HepG2 (cell line): ENCODE measurements at regions not wholly inside any gene's neighbourhood (a gene's known extent, or its start where the extent isn't known, plus 50 kb on each side); places are given as distances from the start of the nearest gene placed in this dataset.

Experiments used
- ATAC-seq: fragments of 200-7000 bp; cut with Tn5 transposase; 3 replicates; pipeline ENCODE4 v1.9.1; 2020; ENCODE audit warnings: mild to moderate bottlenecking, moderate library complexity
- BruUV-seq: library from RNA; stranded (reverse); fragments of 400-500 nt; replicated peaks from 2 replicates; lab custom pipeline; 2021; lab: Mats Ljungman, UMichigan
- CTCF ChIA-PET: fragments of 300-600 bp; formaldehyde crosslinking; extraction: SDS; loops from one replicate; lab custom pipeline; 2021; ENCODE audit warnings: low total read pairs, inconsistent platforms, low intra/inter-chr PET ratio; lab: Yijun Ruan, JAX
- POLR2A ChIA-PET: fragments of 350-600 bp; sonication (Branson Sonifier 250); formaldehyde crosslinking; loops from one replicate; lab custom pipeline; 2020; ENCODE audit warnings: antibody characterized with exemption, inconsistent platforms; lab: Yijun Ruan, JAX
- DNase-seq: peaks from one replicate; pipeline ENCODE4 v3.0.0-alpha.2; 2015; ENCODE audit warnings: low spot score
- FAIRE-seq: peaks from 3 replicates; lab custom pipeline; 2011; peaks lifted over from hg19 to GRCh38; lab: Jason Lieb, UNC
- H2AFZ ChIP-seq: one replicate; pipeline ENCODE4 v1.6.1; 2011; ENCODE audit warnings: low read length, inconsistent platforms
- H3K27ac ChIP-seq: fragments of 300-600 bp; 3 replicates; pipeline ENCODE4 v1.8.0; 2011; ENCODE audit warnings: mixed run types, mild to moderate bottlenecking, mixed read lengths, low read length, inconsistent platforms; ENCODE audit not compliant: insufficient read depth; ENCODE audit errors: extremely low read length
- H3K27me3 ChIP-seq, 2 experiments: fragments of 200-600 bp in 1 of 2; 2 replicates in 1 of 2; 3 replicates in 1 of 2; pipeline versions ENCODE4 v1.6.0 to v1.8.0; 2011; ENCODE audit warnings: low read length in 2 of 2, mild to moderate bottlenecking in 2 of 2, moderate library complexity in 2 of 2, inconsistent platforms in 1 of 2; ENCODE audit not compliant: insufficient read depth in 2 of 2, control insufficient read depth in 1 of 2
- H3K36me3 ChIP-seq, 2 experiments: fragments of 200-600 bp in 1 of 2; replicated peaks in 1 of 2; 2 replicates in 1 of 2; 3 replicates in 1 of 2; pipeline versions ENCODE4 v1.5.1 to v1.8.0; 2011; ENCODE audit warnings: low read length in 2 of 2, inconsistent platforms in 1 of 2; ENCODE audit not compliant: insufficient read depth in 2 of 2, control insufficient read depth in 1 of 2
- H3K4me1 ChIP-seq: 2 replicates; pipeline ENCODE4 v1.5.1; 2012; ENCODE audit warnings: low read length, inconsistent platforms; ENCODE audit not compliant: insufficient read depth
- H3K4me2 ChIP-seq: 2 replicates; pipeline ENCODE4 v1.6.0; 2011; ENCODE audit warnings: low read depth, low read length, inconsistent platforms
- H3K4me3 ChIP-seq, 3 experiments: fragments of 200-600 bp in 1 of 3; sonication (generic), shearing (Covaris generic) in 1 of 3; replicated peaks in 1 of 3; 2 replicates each; pipeline ENCODE4 v1.5.1; 2011 to 2016; ENCODE audit warnings: low read length in 3 of 3, inconsistent platforms in 2 of 3, low read depth in 2 of 3, mild to moderate bottlenecking in 2 of 3, control low read depth in 1 of 3, mixed read lengths in 1 of 3; ENCODE audit not compliant: insufficient read depth in 1 of 3
- H3K79me2 ChIP-seq: one replicate; pipeline ENCODE4 v1.6.1; 2011; ENCODE audit warnings: low read length, inconsistent platforms; ENCODE audit not compliant: insufficient read depth
- H3K9ac ChIP-seq: 2 replicates; pipeline ENCODE4 v1.6.0; 2011; ENCODE audit warnings: mild to moderate bottlenecking, low read depth, low read length, inconsistent platforms; ENCODE audit not compliant: insufficient read depth
- H3K9me3 ChIP-seq: 2 replicates; pipeline ENCODE4 v1.5.1; 2012; ENCODE audit warnings: mild to moderate bottlenecking, low read length
- H4K20me1 ChIP-seq: 2 replicates; pipeline ENCODE4 v1.6.0; 2011; ENCODE audit warnings: inconsistent platforms, mild to moderate bottlenecking, low read length, moderate library complexity; ENCODE audit not compliant: insufficient read depth
- AKAP8 ChIP-seq: sonication (generic); formaldehyde crosslinking; IDR thresholded peaks from 2 replicates; pipeline ENCODE4 v1.5.1; 2020; ENCODE audit warnings: mild to moderate bottlenecking, missing genetic modification reagents
- ARNTL ChIP-seq: sonication (generic); formaldehyde crosslinking; IDR thresholded peaks from 2 replicates; pipeline ENCODE4 v1.4.0; 2020; ENCODE audit warnings: mild to moderate bottlenecking, missing genetic modification reagents
- DR1 ChIP-seq: sonication (generic); formaldehyde crosslinking; IDR thresholded peaks from 2 replicates; pipeline ENCODE4 v1.8.0; 2021; ENCODE audit warnings: mild to moderate bottlenecking, missing genetic modification reagents, inconsistent platforms
- HHEX ChIP-seq: IDR thresholded peaks from 2 replicates; pipeline ENCODE4 v1.6.1; 2016; ENCODE audit warnings: control low read depth
- HNRNPLL ChIP-seq: fragments of 200-400 bp; formaldehyde crosslinking; IDR thresholded peaks from 2 replicates; pipeline ENCODE4 v1.6.1; 2017; ENCODE audit warnings: mild to moderate bottlenecking, low read depth, low read length; ENCODE audit not compliant: poor library complexity, severe bottlenecking
- RBFOX2 ChIP-seq: fragments of 200-400 bp; formaldehyde crosslinking; IDR thresholded peaks from 2 replicates; pipeline ENCODE4 v1.6.1; 2017; ENCODE audit warnings: low read depth, mild to moderate bottlenecking, low read length
- TAF15 ChIP-seq: fragments of 200-400 bp; formaldehyde crosslinking; IDR thresholded peaks from one replicate; pipeline ENCODE4 v1.6.1; 2018; ENCODE audit warnings: mild to moderate bottlenecking, low read depth, low read length; ENCODE audit not compliant: poor library complexity, severe bottlenecking
- ZNF660 ChIP-seq: sonication (generic); formaldehyde crosslinking; IDR thresholded peaks from 2 replicates; pipeline ENCODE4 v1.5.1; 2020; ENCODE audit warnings: mild to moderate bottlenecking, low read depth, missing genetic modification reagents, borderline replicate concordance
- WGBS: methylation state at CpG from one replicate; pipeline ENCODE4 v1.1.6; 2017; ENCODE audit warnings: low lambda C conversion rate; 5-methylcytosine and 5-hydroxymethylcytosine counted together
- in situ Hi-C: cut with HindIII; loops from 2 replicates; pipeline ENCODE4 v1.10.0; 2017; ENCODE audit warnings: low pct_unique_long_range_greater_than_20kb; ENCODE audit not compliant: extremely low pct_ligation_motif_present
- intact Hi-C: fragments of 100-400 bp; cut with micrococcal nuclease; formaldehyde crosslinking; loops from one replicate; pipeline ENCODE4 v1.10.0; 2022; ENCODE audit not compliant: unreplicated experiment
- TF ChIP-seq, protein P1 (sequence below): sonication (generic); formaldehyde crosslinking; IDR thresholded peaks from 2 replicates; pipeline ENCODE4 v1.5.0; 2020; ENCODE audit warnings: mild to moderate bottlenecking, missing genetic modification reagents

DNA sequence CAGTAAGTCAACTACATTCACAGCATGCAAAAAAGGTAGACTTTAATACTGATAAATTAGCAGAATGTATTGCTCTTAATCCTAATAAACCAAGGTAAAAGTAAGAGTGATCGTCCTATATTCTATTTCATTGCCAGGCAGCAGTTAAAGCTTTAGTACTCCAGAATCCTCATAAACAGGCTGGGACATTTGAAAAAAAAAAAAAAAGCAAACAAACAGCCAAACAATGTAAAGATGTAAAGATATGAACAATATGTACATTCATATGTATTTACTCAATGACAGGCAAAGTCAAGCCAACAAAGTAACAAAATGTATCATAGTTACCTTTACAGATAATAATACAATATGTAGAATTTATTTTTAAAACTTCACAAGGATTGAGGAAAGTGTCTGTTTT is 383.6 kb downstream of the COL11A1 start:
- 0% methylated on average over 1 of the region's 1 CpG for WGBS
- no TSS peak for BruUV-seq
- TF ChIP-seq ARNTL (no peak), HNRNPLL (no peak), RBFOX2 (no peak), AKAP8 (no peak), HHEX (CRISPR knock-in tag) (no peak), ZNF660 (CRISPR knock-in tag) (no peak), DR1 (CRISPR knock-in tag) (no peak), TAF15 (no peak)
- TF ChIP-seq, protein P1, sequence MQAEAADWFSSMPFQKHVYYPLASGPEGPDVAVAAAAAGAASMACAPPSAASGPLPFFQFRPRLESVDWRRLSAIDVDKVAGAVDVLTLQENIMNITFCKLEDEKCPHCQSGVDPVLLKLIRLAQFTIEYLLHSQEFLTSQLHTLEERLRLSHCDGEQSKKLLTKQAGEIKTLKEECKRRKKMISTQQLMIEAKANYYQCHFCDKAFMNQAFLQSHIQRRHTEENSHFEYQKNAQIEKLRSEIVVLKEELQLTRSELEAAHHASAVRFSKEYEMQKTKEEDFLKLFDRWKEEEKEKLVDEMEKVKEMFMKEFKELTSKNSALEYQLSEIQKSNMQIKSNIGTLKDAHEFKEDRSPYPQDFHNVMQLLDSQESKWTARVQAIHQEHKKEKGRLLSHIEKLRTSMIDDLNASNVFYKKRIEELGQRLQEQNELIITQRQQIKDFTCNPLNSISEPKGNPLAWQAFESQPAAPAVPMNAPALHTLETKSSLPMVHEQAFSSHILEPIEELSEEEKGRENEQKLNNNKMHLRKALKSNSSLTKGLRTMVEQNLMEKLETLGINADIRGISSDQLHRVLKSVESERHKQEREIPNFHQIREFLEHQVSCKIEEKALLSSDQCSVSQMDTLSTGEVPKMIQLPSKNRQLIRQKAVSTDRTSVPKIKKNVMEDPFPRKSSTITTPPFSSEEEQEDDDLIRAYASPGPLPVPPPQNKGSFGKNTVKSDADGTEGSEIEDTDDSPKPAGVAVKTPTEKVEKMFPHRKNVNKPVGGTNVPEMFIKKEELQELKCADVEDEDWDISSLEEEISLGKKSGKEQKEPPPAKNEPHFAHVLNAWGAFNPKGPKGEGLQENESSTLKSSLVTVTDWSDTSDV (CRISPR knock-in tag): no peak
- Histone ChIP-seq H4K20me1 (no peaks in the 10 kb centered on the region), H3K4me3 (no peak overlapping the region), H3K36me3 (no peaks in the 10 kb centered on the region), H3K27ac (no peak overlapping the region), H3K9me3 (no peaks in the 10 kb centered on the region), H3K4me1 (no peaks in the 10 kb centered on the region), H3K9ac (no peak overlapping the region), H3K4me2 (no peak overlapping the region), H2AFZ (no peak overlapping the region), H3K27me3 (no peaks in the 10 kb centered on the region), H3K79me2 (no peaks in the 10 kb centered on the region)
- POLR2A ChIA-PET: no interaction called here
- CTCF ChIA-PET: no interaction called here
- DNase-seq: no peak
- FAIRE-seq: no peak
- in situ Hi-C loops (no loop called here), intact Hi-C loops (no loop called here)
- ATAC-seq: no peak
